Keratinocyte (primary cell): ENCODE measurements at regions not wholly inside any gene's neighbourhood (a gene's known extent, or its start where the extent isn't known, plus 50 kb on each side); places are given as distances from the start of the nearest gene placed in this dataset.

Experiments used
- EZH2 ChIP-seq: IDR thresholded peaks from one replicate; pipeline ENCODE4 v1.6.1; 2012; ENCODE audit warnings: inconsistent platforms, mild to moderate bottlenecking, low read length, moderate library complexity
- TF ChIP-seq, protein P1 (sequence below), 3 experiments: IDR thresholded peaks in 1 of 3; conservative IDR thresholded peaks in 1 of 3; optimal IDR thresholded peaks in 1 of 3; 2 replicates in 2 of 3; 3 replicates in 1 of 3; pipeline versions ENCODE3 to v1.5.1; 2011; ENCODE audit warnings: low read length in 3 of 3, mild to moderate bottlenecking in 3 of 3, moderate library complexity in 2 of 3, control low read depth in 1 of 3, inconsistent platforms in 1 of 3; ENCODE audit not compliant: insufficient read depth in 2 of 3; ENCODE audit errors: extremely low read depth in 1 of 3

DNA sequence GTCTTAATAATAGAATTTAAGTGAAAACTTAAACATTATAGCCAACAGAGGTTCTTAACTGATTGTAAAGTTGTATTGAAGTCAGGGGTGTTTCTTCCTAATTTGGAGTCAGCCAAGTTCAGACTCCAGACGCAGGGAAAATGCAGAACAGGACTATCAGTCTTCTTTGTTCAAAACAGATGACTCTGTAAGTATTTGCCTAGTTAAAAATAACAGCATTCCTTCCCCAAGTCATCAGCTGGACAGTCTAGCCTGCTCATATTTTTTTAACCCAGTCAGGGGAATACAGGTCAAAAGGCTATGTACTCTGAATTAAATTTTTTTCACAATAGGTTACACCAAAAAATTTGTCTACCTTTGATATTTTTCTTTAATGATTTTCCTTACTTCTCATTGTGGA lies 73.8 kb upstream of the DCLK2 start:
- TF ChIP-seq, protein P1, sequence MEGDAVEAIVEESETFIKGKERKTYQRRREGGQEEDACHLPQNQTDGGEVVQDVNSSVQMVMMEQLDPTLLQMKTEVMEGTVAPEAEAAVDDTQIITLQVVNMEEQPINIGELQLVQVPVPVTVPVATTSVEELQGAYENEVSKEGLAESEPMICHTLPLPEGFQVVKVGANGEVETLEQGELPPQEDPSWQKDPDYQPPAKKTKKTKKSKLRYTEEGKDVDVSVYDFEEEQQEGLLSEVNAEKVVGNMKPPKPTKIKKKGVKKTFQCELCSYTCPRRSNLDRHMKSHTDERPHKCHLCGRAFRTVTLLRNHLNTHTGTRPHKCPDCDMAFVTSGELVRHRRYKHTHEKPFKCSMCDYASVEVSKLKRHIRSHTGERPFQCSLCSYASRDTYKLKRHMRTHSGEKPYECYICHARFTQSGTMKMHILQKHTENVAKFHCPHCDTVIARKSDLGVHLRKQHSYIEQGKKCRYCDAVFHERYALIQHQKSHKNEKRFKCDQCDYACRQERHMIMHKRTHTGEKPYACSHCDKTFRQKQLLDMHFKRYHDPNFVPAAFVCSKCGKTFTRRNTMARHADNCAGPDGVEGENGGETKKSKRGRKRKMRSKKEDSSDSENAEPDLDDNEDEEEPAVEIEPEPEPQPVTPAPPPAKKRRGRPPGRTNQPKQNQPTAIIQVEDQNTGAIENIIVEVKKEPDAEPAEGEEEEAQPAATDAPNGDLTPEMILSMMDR (optimal IDR thresholded peaks at IDR 0.05 in 1 of 3, IDR thresholded peaks at IDR 0.05 in 1 of 3, conservative IDR thresholded peaks at IDR 0.05 in 1 of 3; ENCODE audit: extremely low read depth in 1 of 3, insufficient read depth in 2 of 3, low read length in 3 of 3): no peak
- no peak for TF ChIP-seq EZH2
